AG20443 (cell line): ENCODE measurements at regions not wholly inside any gene's neighbourhood (a gene's known extent, or its start where the extent isn't known, plus 50 kb on each side); places are given as distances from the start of the nearest gene placed in this dataset.

Source experiments
- DNase-seq: peaks from one replicate; pipeline ENCODE4 v3.0.0; 2012; ENCODE audit warnings: low spot score, mixed read lengths

GRCh38 chr18:71523483-71524435, 1020.4 kb downstream of the CBLN2 start:
- no peak for DNase-seq

- DNase-seq = no peak
These were observed 1038.6 kb downstream of the CBLN2 start for GRCh38 chr18:71505526-71505925.

GRCh38 chr18:71503222-71503621, 1040.9 kb downstream of the CBLN2 start:
- DNase-seq = no peak

GRCh38 chr18:71485611-71486010, 1058.5 kb downstream of the CBLN2 start:
- DNase-seq = no peak

GRCh38 chr18:71471963-71472725, 1072.0 kb downstream of the CBLN2 start:
- DNase-seq = no peak

- DNase-seq = no peak
These were observed 1087.9 kb downstream of the CBLN2 start for GRCh38 chr18:71456206-71456605.

GRCh38 chr18:71450257-71450656, 1093.9 kb downstream of the CBLN2 start:
- no peak for DNase-seq

- DNase-seq = no peak
These were observed 1100.2 kb downstream of the CBLN2 start for GRCh38 chr18:71443706-71444480.

GRCh38 chr18:71442731-71443141, 1101.4 kb downstream of the CBLN2 start:
- no peak for DNase-seq

- no peak for DNase-seq
These were observed 1103.0 kb downstream of the CBLN2 start for GRCh38 chr18:71441156-71441555.

GRCh38 chr18:71437511-71437910, 1106.6 kb downstream of the CBLN2 start:
- no peak for DNase-seq

GRCh38 chr18:71433373-71433772, 1110.8 kb downstream of the CBLN2 start:
- DNase-seq = no peak

- no peak for DNase-seq
These were observed 1112.5 kb downstream of the CBLN2 start for GRCh38 chr18:71431689-71432088.

GRCh38 chr18:71431171-71431570, 1113.0 kb downstream of the CBLN2 start:
- no peak for DNase-seq

GRCh38 chr18:71426441-71426840, 1117.7 kb downstream of the CBLN2 start:
- DNase-seq = no peak

GRCh38 chr18:71405169-71405809, 1116.4 kb downstream of the SOCS6 start:
- no peak for DNase-seq

GRCh38 chr18:71403501-71403900, 1114.7 kb downstream of the SOCS6 start:
- no peak for DNase-seq

- DNase-seq = no peak
These were observed 1109.7 kb downstream of the SOCS6 start for GRCh38 chr18:71398531-71398930.

- no peak for DNase-seq
These were observed 1099.3 kb downstream of the SOCS6 start for GRCh38 chr18:71388148-71388547.

GRCh38 chr18:71374294-71375000, 1085.6 kb downstream of the SOCS6 start:
- DNase-seq = no peak

GRCh38 chr18:71371951-71372605, 1083.2 kb downstream of the SOCS6 start:
- no peak for DNase-seq
